ENCODE measurements at regions not wholly inside any gene's neighbourhood (a gene's known extent, or its start where the extent isn't known, plus 50 kb on each side); places are given as distances from the start of the nearest gene placed in this dataset.

- Histone ChIP-seq H4K20me1 (ENCODE audit: control insufficient read depth, extremely low read depth, insufficient read depth, low read length) (no peaks in the 10 kb centered on the region), H3K27me3 (ENCODE audit: control insufficient read depth, insufficient read depth, low read length) (no peaks in the 10 kb centered on the region), H3K4me1 (ENCODE audit: control insufficient read depth, extremely low read depth, insufficient read depth, low read length) (no peaks in the 10 kb centered on the region), H3K27ac (ENCODE audit: insufficient read depth, low read length) (no peak overlapping the region), H3K36me3 (ENCODE audit: control insufficient read depth, insufficient read depth, low read length) (no peaks in the 10 kb centered on the region), H3K9me3 (ENCODE audit: control insufficient read depth, insufficient read depth, low read depth, low read length) (no peaks in the 10 kb centered on the region), H2AFZ (ENCODE audit: low read length) (no peak overlapping the region), H3K4me2 (ENCODE audit: extremely low read depth, insufficient read depth, low read length) (no peak overlapping the region), H3K9ac (ENCODE audit: insufficient read depth, low read length) (no peak overlapping the region), H3K79me2 (ENCODE audit: control insufficient read depth, insufficient read depth, low read length) (no peaks in the 10 kb centered on the region), H3K4me3 (replicated peaks in 1 of 4; ENCODE audit: control extremely low read depth in 1 of 4, insufficient read depth in 1 of 4, low read depth in 3 of 4, low read length in 4 of 4) (no peak overlapping the region)
- no peak for TF ChIP-seq CTCF (conservative IDR thresholded peaks at IDR 0.05 in 1 of 2, IDR thresholded peaks at IDR 0.05 in 1 of 2; ENCODE audit: low read depth in 1 of 2, low read length in 2 of 2)
- no peak for TF ChIP-seq EZH2 (IDR thresholded peaks at IDR 0.05; ENCODE audit: low read length, missing control alignments)
- DNase-seq (ENCODE audit: low read depth in 2 of 2): no peak
Observed at GRCh38 chr4:115781528-115782146, 668.2 kb upstream of the NDST4 start.

GRCh38 chr4:115780835-115781234 lies 667.4 kb upstream of the NDST4 start:
- no peak for TF ChIP-seq CTCF (conservative IDR thresholded peaks at IDR 0.05 in 1 of 2, IDR thresholded peaks at IDR 0.05 in 1 of 2; ENCODE audit: low read depth in 1 of 2, low read length in 2 of 2)
- TF ChIP-seq EZH2 (IDR thresholded peaks at IDR 0.05; ENCODE audit: low read length, missing control alignments): no peak
- Histone ChIP-seq H2AFZ (ENCODE audit: low read length) (no peak overlapping the region), H3K79me2 (ENCODE audit: control insufficient read depth, insufficient read depth, low read length) (no peaks in the 10 kb centered on the region), H3K9ac (ENCODE audit: insufficient read depth, low read length) (no peak overlapping the region), H3K9me3 (ENCODE audit: control insufficient read depth, insufficient read depth, low read depth, low read length) (no peaks in the 10 kb centered on the region), H4K20me1 (ENCODE audit: control insufficient read depth, extremely low read depth, insufficient read depth, low read length) (no peaks in the 10 kb centered on the region), H3K4me3 (replicated peaks in 1 of 4; ENCODE audit: control extremely low read depth in 1 of 4, insufficient read depth in 1 of 4, low read depth in 3 of 4, low read length in 4 of 4) (no peak overlapping the region), H3K27me3 (ENCODE audit: control insufficient read depth, insufficient read depth, low read length) (no peaks in the 10 kb centered on the region), H3K27ac (ENCODE audit: insufficient read depth, low read length) (no peak overlapping the region), H3K4me1 (ENCODE audit: control insufficient read depth, extremely low read depth, insufficient read depth, low read length) (no peaks in the 10 kb centered on the region), H3K4me2 (ENCODE audit: extremely low read depth, insufficient read depth, low read length) (no peak overlapping the region), H3K36me3 (ENCODE audit: control insufficient read depth, insufficient read depth, low read length) (no peaks in the 10 kb centered on the region)
- no peak for DNase-seq (ENCODE audit: low read depth in 2 of 2)

- no peak overlapping the region for H3K4me3 ChIP-seq (replicated peaks in 1 of 4; ENCODE audit: control extremely low read depth in 1 of 4, insufficient read depth in 1 of 4, low read depth in 3 of 4, low read length in 4 of 4)
- no peaks in the 10 kb centered on the region for H3K4me1 ChIP-seq (ENCODE audit: control insufficient read depth, extremely low read depth, insufficient read depth, low read length)
- H2AFZ ChIP-seq (ENCODE audit: low read length): no peak overlapping the region
- no peak overlapping the region for H3K4me2 ChIP-seq (ENCODE audit: extremely low read depth, insufficient read depth, low read length)
- H3K27ac ChIP-seq (ENCODE audit: insufficient read depth, low read length): no peak overlapping the region
- DNase-seq (ENCODE audit: low read depth in 2 of 2): no peak
- no peaks in the 10 kb centered on the region for H3K27me3 ChIP-seq (ENCODE audit: control insufficient read depth, insufficient read depth, low read length)
- TF ChIP-seq CTCF (conservative IDR thresholded peaks at IDR 0.05 in 1 of 2, IDR thresholded peaks at IDR 0.05 in 1 of 2; ENCODE audit: low read depth in 1 of 2, low read length in 2 of 2) (no peak), EZH2 (IDR thresholded peaks at IDR 0.05; ENCODE audit: low read length, missing control alignments) (no peak)
- no peaks in the 10 kb centered on the region for H4K20me1 ChIP-seq (ENCODE audit: control insufficient read depth, extremely low read depth, insufficient read depth, low read length)
- H3K79me2 ChIP-seq (ENCODE audit: control insufficient read depth, insufficient read depth, low read length): no peaks in the 10 kb centered on the region
- H3K36me3 ChIP-seq (ENCODE audit: control insufficient read depth, insufficient read depth, low read length): no peaks in the 10 kb centered on the region
- H3K9ac ChIP-seq (ENCODE audit: insufficient read depth, low read length): no peak overlapping the region
- no peaks in the 10 kb centered on the region for H3K9me3 ChIP-seq (ENCODE audit: control insufficient read depth, insufficient read depth, low read depth, low read length)
Observed at GRCh38 chr4:115780268-115780667, 666.8 kb upstream of the NDST4 start.
